Body of pancreas (tissue), 4 donors: ENCODE measurements at regions not wholly inside any gene's neighbourhood (a gene's known extent, or its start where the extent isn't known, plus 50 kb on each side); places are given as distances from the start of the nearest gene placed in this dataset.

Source experiments
- CTCF ChIP-seq, 7 experiments: fragments of 450-650 bp in 4 of 7; fragments of 200-600 bp in 3 of 7; sonication (generic) in 3 of 7; IDR thresholded peaks; one replicate each; pipeline ENCODE4 v1.5.1; 2016 to 2019; ENCODE audit warnings: antibody characterized with exemption in 7 of 7
- POLR2A ChIP-seq, 3 donors: fragments of 450-650 bp; IDR thresholded peaks; one replicate each; pipeline ENCODE4 v1.6.1; 2016; ENCODE audit warnings: antibody characterized with exemption in 3 of 3, mild to moderate bottlenecking in 2 of 3

DNA sequence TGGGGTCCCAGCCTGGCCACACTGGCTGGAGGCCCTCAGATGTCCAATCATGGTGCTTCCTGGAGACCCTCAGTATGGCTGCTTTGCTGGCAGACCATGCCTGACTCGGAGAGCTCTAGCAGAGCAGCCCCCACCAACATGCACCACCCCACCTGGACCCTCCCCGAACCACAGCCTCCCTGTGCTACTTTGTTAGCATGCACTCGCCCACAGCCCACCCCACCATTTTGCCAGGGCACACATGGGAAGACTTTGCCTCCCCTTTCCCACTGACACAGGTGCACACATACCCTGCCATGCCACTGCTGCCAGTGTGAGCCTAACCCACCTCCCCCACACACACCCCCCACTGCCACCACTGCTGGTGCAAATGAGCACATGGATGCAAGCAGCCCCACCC lies 497.5 kb upstream of the PBX1 start:
- no peak for TF ChIP-seq POLR2A (IDR thresholded peaks at IDR 0.05)
- TF ChIP-seq CTCF (IDR thresholded peaks at IDR 0.05): no peak
